Mucosa of gallbladder (tissue), 1 donor: ENCODE measurements at regions not wholly inside any gene's neighbourhood (a gene's known extent, or its start where the extent isn't known, plus 50 kb on each side); places are given as distances from the start of the nearest gene placed in this dataset.
"Not testable (repeated sequence)": the region's sequence is repeated elsewhere in the genome, so short reads cannot be mapped to it uniquely, and the experiment has no call there.

Source experiments
- DNase-seq: peaks from one replicate; pipeline ENCODE4 v3.0.0-alpha.2; 2020; ENCODE audit warnings: low spot score
- donor health status: DM: no; HTN: no; CAD: no.

GRCh38 chr6:56904068-56904467 lies 50.8 kb upstream of the BEND6 start:
- no peak for DNase-seq

GRCh38 chr6:56902641-56903464 lies 52.1 kb upstream of the BEND6 start:
- no peak for DNase-seq

- no peak for DNase-seq
Measured at GRCh38 chr6:56900784-56901183, 54.1 kb upstream of the BEND6 start.

GRCh38 chr6:56899753-56900152 lies 55.2 kb upstream of the BEND6 start:
- no peak for DNase-seq

GRCh38 chr6:56899311-56899710 lies 55.6 kb upstream of the BEND6 start:
- DNase-seq: no peak

GRCh38 chr6:56897789-56898529 lies 56.9 kb upstream of the BEND6 start:
- no peak for DNase-seq

GRCh38 chr6:56891754-56892153 lies 63.2 kb upstream of the BEND6 start:
- no peak for DNase-seq

GRCh38 chr6:56890683-56891429 lies 64.1 kb upstream of the BEND6 start:
- DNase-seq: no peak

GRCh38 chr6:56890066-56890465 lies 64.8 kb upstream of the BEND6 start:
- no peak for DNase-seq

- no peak for DNase-seq
Measured at GRCh38 chr6:56889492-56889891, 65.4 kb upstream of the BEND6 start.

- DNase-seq: no peak
Measured at GRCh38 chr6:56888687-56889086, 66.2 kb upstream of the BEND6 start.

- DNase-seq: no peak
Measured at GRCh38 chr6:56887086-56887485, 67.8 kb upstream of the BEND6 start.

- no peak for DNase-seq
Measured at GRCh38 chr6:56877922-56878321, 77.0 kb upstream of the BEND6 start.

- peak; percentile 73 for DNase-seq
Measured at GRCh38 chr6:56875961-56876360, 78.9 kb upstream of the BEND6 start.

- no peak for DNase-seq
Measured at GRCh38 chr6:56875523-56875922, 79.4 kb upstream of the BEND6 start.

- no peak for DNase-seq
Measured at GRCh38 chr6:56874328-56874727, 80.6 kb upstream of the BEND6 start.

- not testable (repeated sequence) for DNase-seq
Measured at GRCh38 chr6:56870053-56870452, 84.9 kb upstream of the BEND6 start.

- DNase-seq: no peak
Measured at GRCh38 chr6:56869346-56869745, 85.6 kb upstream of the BEND6 start.

- DNase-seq: no peak
Measured at GRCh38 chr6:56868687-56869086, 86.2 kb upstream of the BEND6 start.

- no peak for DNase-seq
Measured at GRCh38 chr6:56866917-56867522, 87.9 kb upstream of the BEND6 start.

GRCh38 chr6:56865081-56865875 lies 89.6 kb upstream of the BEND6 start:
- no peak for DNase-seq
